CD14-positive monocyte (primary cell): ENCODE measurements at regions not wholly inside any gene's neighbourhood (a gene's known extent, or its start where the extent isn't known, plus 50 kb on each side); places are given as distances from the start of the nearest gene placed in this dataset.

ENCODE experiments used
- DNase-seq, 3 donors: peaks; one replicate each; pipeline ENCODE4 v3.0.0-alpha.2; 2011 to 2022
- H2AFZ ChIP-seq: 2 replicates; pipeline ENCODE4 v1.6.0; 2012; ENCODE audit warnings: mild to moderate bottlenecking, low read depth, low read length, inconsistent platforms; ENCODE audit not compliant: insufficient read depth, poor library complexity, severe bottlenecking
- H3K27ac ChIP-seq, 2 donors: 1 replicate in 1 of 2; 2 replicates in 1 of 2; pipeline ENCODE4 v1.5.1; 2012 to 2013; ENCODE audit warnings: low read length in 2 of 2, control low read depth in 1 of 2, inconsistent platforms in 1 of 2, low read depth in 1 of 2, mild to moderate bottlenecking in 1 of 2
- H3K27me3 ChIP-seq, 2 donors: one replicate each; pipeline versions ENCODE4 v1.6.0 to v1.6.1; 2011 to 2013; ENCODE audit warnings: low read length in 2 of 2; ENCODE audit not compliant: control insufficient read depth in 2 of 2, insufficient read depth in 2 of 2
- H3K36me3 ChIP-seq, 2 donors: replicated peaks in 1 of 2; 1 replicate in 1 of 2; 2 replicates in 1 of 2; pipeline versions ENCODE4 v1.5.1 to v1.6.1; 2012 to 2013; ENCODE audit warnings: low read length in 2 of 2, control low read depth in 1 of 2, inconsistent platforms in 1 of 2, mild to moderate bottlenecking in 1 of 2; ENCODE audit not compliant: insufficient read depth in 2 of 2, control insufficient read depth in 1 of 2
- H3K4me1 ChIP-seq, 2 donors: 1 replicate in 1 of 2; 2 replicates in 1 of 2; pipeline versions ENCODE4 v1.5.1 to v1.6.1; 2012 to 2013; ENCODE audit warnings: low read length in 2 of 2, control low read depth in 1 of 2, inconsistent platforms in 1 of 2, mild to moderate bottlenecking in 1 of 2, moderate library complexity in 1 of 2; ENCODE audit not compliant: insufficient read depth in 2 of 2, control insufficient read depth in 1 of 2
- H3K4me2 ChIP-seq: replicated peaks from 2 replicates; pipeline ENCODE3; 2012; ENCODE audit warnings: low read length, moderate library complexity, mild to moderate bottlenecking; ENCODE audit not compliant: poor library complexity, severe bottlenecking; ENCODE audit errors: extremely low read depth
- H3K4me3 ChIP-seq, 3 experiments: fragments of 200-600 bp in 1 of 3; sonication (generic) in 1 of 3; replicated peaks in 1 of 3; 1 replicate in 2 of 3; 2 replicates in 1 of 3; pipeline ENCODE4 v1.5.1; 2011 to 2013; ENCODE audit warnings: low read length in 3 of 3, mild to moderate bottlenecking in 3 of 3, control low read depth in 2 of 3, low read depth in 2 of 3, inconsistent platforms in 1 of 3, moderate library complexity in 1 of 3
- H3K79me2 ChIP-seq: 2 replicates; pipeline ENCODE4 v1.6.0; 2012; ENCODE audit warnings: mild to moderate bottlenecking, control low read depth, inconsistent platforms, low read length, moderate library complexity; ENCODE audit not compliant: insufficient read depth
- H3K9ac ChIP-seq: 2 replicates; pipeline ENCODE4 v1.6.0; 2017; ENCODE audit warnings: low read length, mild to moderate bottlenecking; ENCODE audit not compliant: insufficient read depth, poor library complexity, severe bottlenecking
- H3K9me3 ChIP-seq, 2 donors: replicated peaks in 1 of 2; 1 replicate in 1 of 2; 2 replicates in 1 of 2; pipeline versions ENCODE4 v1.5.1 to v1.6.1; 2012 to 2013; ENCODE audit warnings: low read length in 2 of 2, control low read depth in 1 of 2; ENCODE audit not compliant: control insufficient read depth in 1 of 2, insufficient read depth in 1 of 2
- H4K20me1 ChIP-seq: 2 replicates; pipeline ENCODE4 v1.6.0; 2012; ENCODE audit warnings: mild to moderate bottlenecking, low read length, control low read depth, moderate library complexity; ENCODE audit not compliant: insufficient read depth
- H3K27ac Mint-ChIP-seq, 7 donors: one replicate each; pipeline ENCODE4 v1.8.0; 2020; ENCODE audit warnings: mild to moderate bottlenecking in 7 of 7, mixed read lengths in 7 of 7, moderate library complexity in 6 of 7, inconsistent platforms in 2 of 7
- H3K27me3 Mint-ChIP-seq, 3 donors: one replicate each; pipeline ENCODE4 v1.8.0; 2021 to 2022; ENCODE audit warnings: low read depth in 3 of 3, mild to moderate bottlenecking in 3 of 3, mixed read lengths in 3 of 3, moderate library complexity in 3 of 3, inconsistent platforms in 1 of 3
- H3K36me3 Mint-ChIP-seq, 2 donors: one replicate each; pipeline ENCODE4 v1.8.0; 2020; ENCODE audit warnings: mixed read lengths in 2 of 2, inconsistent platforms in 1 of 2, mild to moderate bottlenecking in 1 of 2
- H3K4me1 Mint-ChIP-seq: one replicate; pipeline ENCODE4 v1.8.0; 2020; ENCODE audit warnings: mild to moderate bottlenecking, mixed read lengths
- H3K4me3 Mint-ChIP-seq, 2 donors: one replicate each; pipeline ENCODE4 v1.8.0; 2020; ENCODE audit warnings: mild to moderate bottlenecking in 2 of 2, mixed read lengths in 2 of 2, moderate library complexity in 1 of 2
- H3K9me3 Mint-ChIP-seq, 7 donors: one replicate each; pipeline ENCODE4 v1.8.0; 2020 to 2022; ENCODE audit warnings: mixed read lengths in 7 of 7, mild to moderate bottlenecking in 6 of 7, moderate library complexity in 6 of 7, inconsistent platforms in 2 of 7
- WGBS: methylation state at CpG from one replicate; pipeline ENCODE4 v1.1.5; 2013; ENCODE audit warnings: missing lambda C conversion rate; ENCODE audit not compliant: insufficient coverage; 5-methylcytosine and 5-hydroxymethylcytosine counted together
- intact Hi-C, 2 donors: fragments of 100-400 bp; cut with micrococcal nuclease; formaldehyde crosslinking; loops; one replicate each; pipeline versions ENCODE4 v1.15.0 to v1.15.1; 2023
- TF ChIP-seq, protein P1 (sequence below): fragments of 200-600 bp; IDR thresholded peaks from one replicate; pipeline ENCODE4 v1.8.0; 2022; ENCODE audit warnings: antibody characterized with exemption, mild to moderate bottlenecking

DNA sequence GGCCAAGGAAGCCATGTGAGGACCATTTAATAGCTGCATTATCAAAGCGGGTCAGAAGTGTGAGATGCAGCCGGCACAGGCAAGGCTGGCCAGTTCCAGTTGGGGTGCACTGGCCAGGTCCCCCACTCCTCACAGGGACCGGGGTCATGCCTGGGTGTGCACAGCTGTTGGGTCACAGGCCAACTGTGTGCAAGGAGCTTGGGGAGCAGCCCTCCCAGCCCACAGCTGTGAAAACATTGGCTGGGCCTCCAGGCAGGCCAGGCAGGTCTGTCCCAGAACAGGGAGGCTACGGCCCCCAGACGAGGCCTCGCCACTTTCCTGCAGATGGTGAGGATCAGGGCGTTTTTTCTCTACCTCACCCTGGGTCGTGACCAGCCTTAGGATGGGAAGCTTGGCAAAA lies 521.0 kb downstream of the NTRK3 start:
- H4K20me1 ChIP-seq = no peaks in the 10 kb centered on the region
- Mint-ChIP-seq H3K27ac (peak overlapping the region in 1 of 7 donors; percentile 73), H3K4me1 (no peaks in the 10 kb centered on the region), H3K36me3 (no peaks in the 10 kb centered on the region), H3K27me3 (peaks cover 0 to 4% (median 0%) of the 10 kb centered on the region in 3 donors), H3K4me3 (no peak overlapping the region), H3K9me3 (peaks cover 0 to 9% (median 0%) of the 10 kb centered on the region in 7 donors)
- no peak overlapping the region for H3K9ac ChIP-seq
- no peak for DNase-seq
- no peak overlapping the region for H3K4me3 ChIP-seq
- intact Hi-C loops = no loop called here
- TF ChIP-seq, protein P1, sequence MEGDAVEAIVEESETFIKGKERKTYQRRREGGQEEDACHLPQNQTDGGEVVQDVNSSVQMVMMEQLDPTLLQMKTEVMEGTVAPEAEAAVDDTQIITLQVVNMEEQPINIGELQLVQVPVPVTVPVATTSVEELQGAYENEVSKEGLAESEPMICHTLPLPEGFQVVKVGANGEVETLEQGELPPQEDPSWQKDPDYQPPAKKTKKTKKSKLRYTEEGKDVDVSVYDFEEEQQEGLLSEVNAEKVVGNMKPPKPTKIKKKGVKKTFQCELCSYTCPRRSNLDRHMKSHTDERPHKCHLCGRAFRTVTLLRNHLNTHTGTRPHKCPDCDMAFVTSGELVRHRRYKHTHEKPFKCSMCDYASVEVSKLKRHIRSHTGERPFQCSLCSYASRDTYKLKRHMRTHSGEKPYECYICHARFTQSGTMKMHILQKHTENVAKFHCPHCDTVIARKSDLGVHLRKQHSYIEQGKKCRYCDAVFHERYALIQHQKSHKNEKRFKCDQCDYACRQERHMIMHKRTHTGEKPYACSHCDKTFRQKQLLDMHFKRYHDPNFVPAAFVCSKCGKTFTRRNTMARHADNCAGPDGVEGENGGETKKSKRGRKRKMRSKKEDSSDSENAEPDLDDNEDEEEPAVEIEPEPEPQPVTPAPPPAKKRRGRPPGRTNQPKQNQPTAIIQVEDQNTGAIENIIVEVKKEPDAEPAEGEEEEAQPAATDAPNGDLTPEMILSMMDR = no peak
- no peaks in the 10 kb centered on the region for H3K36me3 ChIP-seq
- H3K9me3 ChIP-seq = no peaks in the 10 kb centered on the region
- no peak overlapping the region for H3K4me2 ChIP-seq
- WGBS = 98% methylated on average over 7 of the region's 8 CpGs
- H3K4me1 ChIP-seq = no peaks in the 10 kb centered on the region
- H3K79me2 ChIP-seq = no peaks in the 10 kb centered on the region
- H3K27ac ChIP-seq = no peak overlapping the region
- no peak overlapping the region for H2AFZ ChIP-seq
- no peaks in the 10 kb centered on the region for H3K27me3 ChIP-seq

DNA sequence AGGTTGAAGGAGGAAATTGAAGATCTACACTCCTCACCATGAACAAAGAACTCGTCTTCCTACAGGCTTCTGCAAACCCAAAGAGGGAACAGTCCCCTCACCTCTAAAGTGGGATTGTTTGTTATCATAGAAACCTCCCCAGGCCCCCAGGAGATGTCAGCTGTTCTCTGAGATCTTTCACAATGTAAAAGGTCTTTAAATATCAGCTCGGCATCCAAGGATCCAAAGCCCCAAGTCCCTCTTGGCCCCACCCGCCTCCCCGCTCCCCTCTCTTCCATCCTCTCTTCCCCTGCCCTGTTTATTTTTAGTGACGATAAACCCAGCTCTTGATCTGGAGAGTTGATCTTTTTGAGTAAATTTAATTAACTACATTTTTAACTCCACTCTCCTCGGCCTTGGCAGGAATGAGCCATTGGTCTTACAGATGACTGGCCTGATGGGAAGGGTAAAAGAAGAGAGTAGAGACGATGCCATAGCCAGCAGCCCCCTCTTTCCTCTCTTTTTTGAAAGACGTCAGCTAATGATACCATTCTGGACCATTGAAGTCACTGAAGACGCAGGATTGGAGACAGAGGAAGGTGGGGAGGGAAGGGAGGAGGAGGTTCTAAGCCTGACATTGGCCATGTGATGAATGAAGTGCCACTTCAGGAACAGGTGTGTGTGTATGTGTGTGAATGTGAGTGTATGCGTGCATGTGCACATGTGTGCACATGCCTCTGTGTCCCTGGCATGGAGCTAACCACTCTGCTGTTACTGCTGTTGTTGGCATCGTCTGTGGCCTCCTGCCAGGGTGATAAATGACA lies 521.8 kb downstream of the NTRK3 start:
- intact Hi-C loops = no loop called here
- H3K4me2 ChIP-seq = no peak overlapping the region
- no peaks in the 10 kb centered on the region for H3K4me1 ChIP-seq
- WGBS = 88% methylated on average over 1 of the region's 11 CpGs
- Mint-ChIP-seq H3K27ac (no peak overlapping the region), H3K9me3 (peaks cover 0 to 12% (median 0%) of the 10 kb centered on the region in 7 donors), H3K27me3 (peaks cover 0 to 4% (median 0%) of the 10 kb centered on the region in 3 donors), H3K4me1 (no peaks in the 10 kb centered on the region), H3K4me3 (no peak overlapping the region), H3K36me3 (no peaks in the 10 kb centered on the region)
- no peak for DNase-seq
- H4K20me1 ChIP-seq = no peaks in the 10 kb centered on the region
- H3K36me3 ChIP-seq = no peaks in the 10 kb centered on the region
- H3K27me3 ChIP-seq = no peaks in the 10 kb centered on the region
- no peaks in the 10 kb centered on the region for H3K79me2 ChIP-seq
- TF ChIP-seq, protein P1 = no peak
- H3K4me3 ChIP-seq = no peak overlapping the region
- no peak overlapping the region for H2AFZ ChIP-seq
- H3K9ac ChIP-seq = no peak overlapping the region
- H3K9me3 ChIP-seq = no peaks in the 10 kb centered on the region
- no peak overlapping the region for H3K27ac ChIP-seq
